ENCODE measurements at regions not wholly inside any gene's neighbourhood (a gene's known extent, or its start where the extent isn't known, plus 50 kb on each side); places are given as distances from the start of the nearest gene placed in this dataset.

DNA sequence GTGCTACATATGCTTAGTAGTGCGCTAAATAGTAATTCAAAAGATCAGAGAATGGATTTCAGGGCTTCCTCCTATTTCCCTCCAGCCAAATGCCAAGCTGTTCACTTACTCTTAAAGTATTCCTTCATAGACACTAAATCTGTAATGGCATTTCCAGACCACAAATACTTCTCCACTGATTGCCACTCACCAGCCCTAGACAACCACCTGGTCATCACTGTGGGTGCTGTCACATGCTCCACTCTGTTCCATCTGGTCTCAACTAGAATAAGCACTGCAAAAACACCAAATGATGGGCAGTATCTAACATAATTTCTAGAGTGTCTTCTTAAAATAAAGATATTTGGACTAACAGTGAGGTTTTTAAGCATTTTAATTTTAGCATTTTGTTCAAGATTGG is 341.3 kb downstream of the AASDHPPT start:
- no peak overlapping the region for H2BK15ac ChIP-seq (ENCODE audit: low read depth, low read length)
- no peak overlapping the region for H2BK5ac ChIP-seq (ENCODE audit: insufficient read length, low read length)
- no peak overlapping the region for H3K56ac ChIP-seq (ENCODE audit: insufficient read length, low read depth, low read length)

More for the DNA sequence above, 341.3 kb downstream of the AASDHPPT start:
- no peak for DNase-seq
- H3K27ac Mint-ChIP-seq, result no peak overlapping the region
- no peak overlapping the region for H4K8ac ChIP-seq (replicated peaks; ENCODE audit: insufficient read length, low read depth, low read length)
- H3K9me3 Mint-ChIP-seq, result no peaks in the 10 kb centered on the region; a peak in 1 of 5 replicates
- no peaks in the 10 kb centered on the region for H3K23me2 ChIP-seq (ENCODE audit: insufficient read length, low read depth, low read length, poor library complexity, severe bottlenecking)
- no peak overlapping the region for H3K27ac ChIP-seq (ENCODE audit: insufficient read length, low read depth, low read length)
- H4K91ac ChIP-seq (ENCODE audit: insufficient read length, low read depth, low read length), result no peak overlapping the region
- H3K27me3 ChIP-seq (ENCODE audit: insufficient read depth, low read length), result no peaks in the 10 kb centered on the region
- no peaks in the 10 kb centered on the region for H4K20me1 ChIP-seq (ENCODE audit: control insufficient read depth, insufficient read depth, insufficient read length)
- H3K36me3 Mint-ChIP-seq (ENCODE audit: insufficient read depth in 1 of 3, low read depth in 3 of 3), result no peaks in the 10 kb centered on the region
- no peak overlapping the region for H3K9ac ChIP-seq (ENCODE audit: extremely low read depth, insufficient read length, low read length)
- no peaks in the 10 kb centered on the region; the same call in 1 of the 2 replicates for H3K4me1 ChIP-seq (ENCODE audit: insufficient read depth, low read length)
- H3K4ac ChIP-seq (ENCODE audit: low read depth, low read length), result no peak overlapping the region
- H2BK12ac ChIP-seq (ENCODE audit: insufficient read length, low read depth, low read length), result no peak overlapping the region
- H3K27me3 Mint-ChIP-seq (ENCODE audit: low read depth), result no peaks in the 10 kb centered on the region
- no peak overlapping the region for H3K23ac ChIP-seq (ENCODE audit: insufficient read length, low read depth, low read length)
- H3K18ac ChIP-seq (ENCODE audit: insufficient read length, low read depth, low read length), result no peak overlapping the region
- H3K9me3 ChIP-seq (ENCODE audit: control insufficient read depth, low read depth, low read length), result no peaks in the 10 kb centered on the region
- H2AFZ ChIP-seq (ENCODE audit: low read length), result no peak overlapping the region
- no peak overlapping the region for H2AK5ac ChIP-seq (ENCODE audit: insufficient read length, low read length)
- H3K79me1 ChIP-seq (ENCODE audit: insufficient read depth, low read depth, low read length, poor library complexity, severe bottlenecking), result no peaks in the 10 kb centered on the region
- TF ChIP-seq CTCF (conservative IDR thresholded peaks at IDR 0.05), result no peak
- H2BK120ac ChIP-seq (ENCODE audit: low read depth, low read length, poor library complexity, severe bottlenecking), result no peak overlapping the region
- no peak overlapping the region for H4K5ac ChIP-seq (ENCODE audit: insufficient read length, low read depth, low read length)
- no CpG with 5 or more reads among the region's 1 CpG for WGBS (ENCODE audit: extremely low coverage, insufficient read length, low lambda C conversion rate)
- no peak overlapping the region for H2BK20ac ChIP-seq (ENCODE audit: low read depth, low read length, poor library complexity, severe bottlenecking)
- H3K79me2 ChIP-seq (ENCODE audit: insufficient read depth, low read length), result no peaks in the 10 kb centered on the region
- no peak overlapping the region for H3K4me2 ChIP-seq (ENCODE audit: insufficient read depth, insufficient read length, low read length)
- no peak overlapping the region for H3K14ac ChIP-seq (ENCODE audit: insufficient read depth, low read length)
- no peak overlapping the region for H3T11ph ChIP-seq (ENCODE audit: low read length)
- H3K4me1 Mint-ChIP-seq, result peaks cover 6 to 8% of the 10 kb centered on the region in 2 experiments; a peak in 3 of 4 replicates
- no peak overlapping the region for H3K4me3 Mint-ChIP-seq

Measured in H9 (cell line).